Epithelial cell of esophagus (primary cell): ENCODE measurements at regions not wholly inside any gene's neighbourhood (a gene's known extent, or its start where the extent isn't known, plus 50 kb on each side); places are given as distances from the start of the nearest gene placed in this dataset.

Experiments
- DNase-seq: peaks from one replicate; pipeline ENCODE4 v3.0.0; 2010; ENCODE audit warnings: low read depth
- H3K4me3 ChIP-seq: 2 replicates; pipeline ENCODE4 v1.5.1; 2011; ENCODE audit warnings: mild to moderate bottlenecking, low read length, control low read depth
- TF ChIP-seq, protein P1 (sequence below): IDR thresholded peaks from 2 replicates; pipeline ENCODE4 v1.5.1; 2011; ENCODE audit warnings: low read depth, mild to moderate bottlenecking, low read length, control low read depth, inconsistent platforms; ENCODE audit not compliant: insufficient read depth; ENCODE audit errors: missing control alignments

DNA sequence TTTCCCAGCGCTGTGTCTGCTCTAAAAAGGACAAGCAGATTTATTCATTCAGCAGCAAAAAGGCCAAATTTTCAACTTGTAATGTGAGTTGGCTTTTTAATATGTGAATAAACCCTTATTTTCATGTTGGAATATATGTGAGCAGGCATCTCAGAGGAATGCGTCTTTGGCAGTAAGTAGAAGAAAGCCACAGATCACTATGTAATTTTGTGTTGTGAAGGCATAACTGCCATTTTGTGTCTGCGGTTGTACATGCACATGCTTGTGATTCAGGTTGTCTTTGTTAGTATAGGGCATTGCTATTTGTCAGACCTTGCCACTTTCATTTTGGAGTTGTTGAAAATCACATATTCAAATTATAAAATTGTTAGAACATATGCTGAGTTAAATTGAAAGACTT lies 398.8 kb upstream of the RGS6 start:
- peak; percentile 15 for DNase-seq
- TF ChIP-seq, protein P1, sequence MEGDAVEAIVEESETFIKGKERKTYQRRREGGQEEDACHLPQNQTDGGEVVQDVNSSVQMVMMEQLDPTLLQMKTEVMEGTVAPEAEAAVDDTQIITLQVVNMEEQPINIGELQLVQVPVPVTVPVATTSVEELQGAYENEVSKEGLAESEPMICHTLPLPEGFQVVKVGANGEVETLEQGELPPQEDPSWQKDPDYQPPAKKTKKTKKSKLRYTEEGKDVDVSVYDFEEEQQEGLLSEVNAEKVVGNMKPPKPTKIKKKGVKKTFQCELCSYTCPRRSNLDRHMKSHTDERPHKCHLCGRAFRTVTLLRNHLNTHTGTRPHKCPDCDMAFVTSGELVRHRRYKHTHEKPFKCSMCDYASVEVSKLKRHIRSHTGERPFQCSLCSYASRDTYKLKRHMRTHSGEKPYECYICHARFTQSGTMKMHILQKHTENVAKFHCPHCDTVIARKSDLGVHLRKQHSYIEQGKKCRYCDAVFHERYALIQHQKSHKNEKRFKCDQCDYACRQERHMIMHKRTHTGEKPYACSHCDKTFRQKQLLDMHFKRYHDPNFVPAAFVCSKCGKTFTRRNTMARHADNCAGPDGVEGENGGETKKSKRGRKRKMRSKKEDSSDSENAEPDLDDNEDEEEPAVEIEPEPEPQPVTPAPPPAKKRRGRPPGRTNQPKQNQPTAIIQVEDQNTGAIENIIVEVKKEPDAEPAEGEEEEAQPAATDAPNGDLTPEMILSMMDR, result no peak
- H3K4me3 ChIP-seq, result no peak overlapping the region

DNA sequence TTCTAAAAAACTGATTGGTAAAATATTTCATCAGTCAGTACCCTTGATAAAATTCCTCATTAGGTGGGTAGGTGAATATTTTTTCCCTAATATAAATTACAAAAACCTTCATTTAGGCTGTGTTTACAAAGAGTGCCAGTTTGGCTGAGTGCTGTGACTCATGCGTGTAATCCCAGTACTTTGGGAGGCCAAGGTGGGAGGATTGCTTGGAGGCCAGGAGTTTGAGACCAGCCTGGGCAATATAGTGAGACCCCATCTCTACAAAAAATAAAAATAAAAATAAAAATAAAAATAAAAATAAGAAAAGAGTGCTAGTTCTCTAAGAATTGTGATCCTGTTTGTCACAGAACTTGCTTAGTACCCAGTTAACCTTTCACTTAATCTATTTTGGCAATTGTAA lies 398.4 kb upstream of the RGS6 start:
- TF ChIP-seq, protein P1, result no peak
- no peak for DNase-seq
- H3K4me3 ChIP-seq, result no peak overlapping the region

DNA sequence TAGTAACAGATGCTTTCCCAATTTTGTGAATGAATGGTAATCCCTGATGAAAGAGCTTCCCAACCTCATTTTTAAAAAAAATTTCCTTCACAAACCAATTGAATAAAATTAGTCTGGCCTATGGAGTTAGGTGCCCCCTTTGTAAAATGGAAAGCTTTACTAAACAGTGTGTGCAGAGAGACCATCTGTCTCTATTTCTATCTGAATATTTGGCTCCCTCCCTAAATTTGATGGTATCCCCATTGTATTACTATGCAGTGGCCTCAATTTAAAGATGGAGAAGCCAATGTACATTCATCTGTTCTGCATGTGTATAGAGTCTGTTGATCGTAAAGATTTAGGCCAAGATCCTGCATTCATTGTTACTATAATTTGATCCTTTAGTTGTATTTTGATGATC lies 397.7 kb upstream of the RGS6 start:
- TF ChIP-seq, protein P1, result no peak
- no peak for DNase-seq
- H3K4me3 ChIP-seq, result no peak overlapping the region

DNA sequence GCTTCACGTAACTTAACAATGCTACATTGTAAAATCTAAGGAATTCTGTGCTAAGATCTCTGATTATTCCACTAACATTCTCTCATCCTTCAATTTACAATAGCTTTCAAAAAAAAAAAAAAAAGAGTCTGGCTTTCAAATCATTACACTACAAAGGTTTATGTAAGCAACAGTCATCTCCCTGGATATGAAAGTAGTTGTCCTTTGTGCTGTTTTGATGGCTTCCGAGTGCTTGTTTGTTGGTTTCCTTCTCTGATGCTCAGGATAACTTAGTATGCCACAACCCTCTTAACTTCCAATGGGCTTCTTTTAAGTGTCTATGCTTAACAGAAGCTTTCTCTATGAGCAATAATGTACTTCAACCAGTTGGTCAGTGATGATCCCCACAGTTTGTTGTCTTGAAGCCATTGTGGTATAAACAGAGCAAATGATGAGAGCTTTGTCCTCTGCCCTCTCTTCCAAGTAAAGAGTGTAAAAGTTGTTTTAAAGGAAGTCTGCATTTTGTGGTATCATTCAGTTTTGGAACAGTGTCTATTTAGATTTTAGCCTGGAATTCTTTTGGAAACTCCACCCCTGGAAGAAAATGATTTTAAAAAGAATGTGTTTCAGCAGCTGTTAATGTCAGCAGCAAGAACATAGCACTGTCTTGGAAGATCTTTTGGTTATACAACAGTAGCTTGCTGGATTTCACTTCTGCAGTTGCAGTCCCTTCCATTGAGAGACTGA lies 396.1 kb upstream of the RGS6 start:
- no peak overlapping the region for H3K4me3 ChIP-seq
- no peak for DNase-seq
- TF ChIP-seq, protein P1, result no peak

DNA sequence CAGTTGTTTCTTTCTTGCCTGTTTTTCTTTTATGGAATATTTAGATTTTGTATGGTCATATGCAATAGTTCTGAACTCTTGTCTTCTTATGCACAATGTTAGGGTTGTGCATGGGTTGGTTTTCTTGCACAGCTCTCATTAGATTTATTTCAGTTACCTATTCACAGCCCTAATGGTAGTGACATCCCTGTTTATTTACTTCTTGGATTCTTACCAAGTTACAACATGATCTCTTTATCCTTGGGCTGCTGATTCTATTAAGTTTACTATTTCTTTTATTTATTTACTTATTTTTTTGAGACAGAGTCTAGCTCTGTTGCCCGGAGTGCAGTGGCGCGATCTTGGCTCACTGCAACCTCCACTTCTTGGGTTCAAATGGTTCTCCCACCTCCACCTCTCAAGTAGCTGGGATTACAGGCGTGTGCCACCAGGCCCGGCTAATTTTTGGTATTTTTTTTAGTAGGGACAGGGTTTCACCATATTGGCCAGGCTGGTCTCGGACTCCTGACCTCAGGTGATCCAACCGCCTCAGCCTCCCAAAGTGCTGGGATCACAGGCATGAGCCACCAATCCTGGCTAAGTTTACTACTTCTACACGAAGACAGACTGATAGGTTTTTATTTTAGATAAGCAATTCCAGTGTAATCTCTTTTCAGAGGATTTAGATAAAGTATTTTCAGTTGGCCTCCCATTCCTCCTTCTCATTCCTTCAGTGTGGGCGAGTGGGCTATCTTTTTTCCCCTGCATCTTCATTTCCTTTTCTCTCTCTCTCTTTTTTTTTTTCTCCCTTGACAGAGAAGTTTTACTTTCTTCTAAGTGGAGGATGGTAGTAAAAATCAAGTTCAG lies 395.1 kb upstream of the RGS6 start:
- H3K4me3 ChIP-seq, result no peak overlapping the region
- no peak for DNase-seq
- TF ChIP-seq, protein P1, result no peak

DNA sequence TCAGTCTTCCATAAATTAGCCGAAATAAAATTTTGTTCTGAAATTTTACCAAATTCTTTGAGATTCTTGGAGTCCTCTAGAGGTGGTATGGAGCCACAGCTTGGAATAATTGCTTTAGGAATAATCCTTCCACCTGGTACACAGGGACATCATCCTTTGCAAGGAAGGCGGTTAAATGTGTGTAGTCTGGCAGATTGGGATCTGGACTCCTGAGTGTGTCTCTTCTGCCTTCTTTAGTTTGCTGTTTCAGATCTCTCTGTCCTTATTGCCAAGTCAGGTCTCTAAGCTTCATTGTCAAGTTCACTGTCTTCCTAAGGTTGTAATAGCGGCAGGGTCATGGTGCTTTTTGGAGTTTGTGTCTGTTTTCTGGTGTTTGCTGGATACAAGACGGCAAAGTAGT lies 393.9 kb upstream of the RGS6 start:
- TF ChIP-seq, protein P1, result no peak
- H3K4me3 ChIP-seq, result no peak overlapping the region
- no peak for DNase-seq
